SK-N-SH treated with all-trans-retinoic acid at 6 μM for 48 hours (cell line): ENCODE measurements at regions not wholly inside any gene's neighbourhood (a gene's known extent, or its start where the extent isn't known, plus 50 kb on each side); places are given as distances from the start of the nearest gene placed in this dataset.
"Not testable (repeated sequence)": the region's sequence is repeated elsewhere in the genome, so short reads cannot be mapped to it uniquely, and the experiment has no call there.

Experiments
- ARNTL ChIP-seq: fragments of 450-650 bp; formaldehyde crosslinking; IDR thresholded peaks from 2 replicates; pipeline ENCODE4 v1.5.0; 2020; ENCODE audit warnings: low read depth, mild to moderate bottlenecking, moderate library complexity, borderline replicate concordance
- ZNF8 ChIP-seq: fragments of 450-650 bp; formaldehyde crosslinking; IDR thresholded peaks from 2 replicates; pipeline ENCODE4 v1.5.0; 2020; ENCODE audit warnings: mild to moderate bottlenecking, moderate library complexity
- TF ChIP-seq, protein P1 (sequence below): fragments of 250-450 bp; sonication (Bioruptor Pico); IDR thresholded peaks from 2 replicates; pipeline ENCODE4 v1.5.0; 2020; ENCODE audit warnings: mild to moderate bottlenecking, moderate library complexity
- TF ChIP-seq, protein P2 (sequence below): fragments of 250-450 bp; sonication (Bioruptor Pico); IDR thresholded peaks from 2 replicates; pipeline ENCODE4 v1.8.0; 2020; ENCODE audit warnings: mild to moderate bottlenecking, moderate library complexity, borderline replicate concordance
- TF ChIP-seq, protein P3 (sequence below): fragments of 250-450 bp; sonication (Bioruptor Pico); IDR thresholded peaks from 2 replicates; pipeline ENCODE4 v1.5.1; 2021; ENCODE audit warnings: mild to moderate bottlenecking, moderate library complexity

DNA sequence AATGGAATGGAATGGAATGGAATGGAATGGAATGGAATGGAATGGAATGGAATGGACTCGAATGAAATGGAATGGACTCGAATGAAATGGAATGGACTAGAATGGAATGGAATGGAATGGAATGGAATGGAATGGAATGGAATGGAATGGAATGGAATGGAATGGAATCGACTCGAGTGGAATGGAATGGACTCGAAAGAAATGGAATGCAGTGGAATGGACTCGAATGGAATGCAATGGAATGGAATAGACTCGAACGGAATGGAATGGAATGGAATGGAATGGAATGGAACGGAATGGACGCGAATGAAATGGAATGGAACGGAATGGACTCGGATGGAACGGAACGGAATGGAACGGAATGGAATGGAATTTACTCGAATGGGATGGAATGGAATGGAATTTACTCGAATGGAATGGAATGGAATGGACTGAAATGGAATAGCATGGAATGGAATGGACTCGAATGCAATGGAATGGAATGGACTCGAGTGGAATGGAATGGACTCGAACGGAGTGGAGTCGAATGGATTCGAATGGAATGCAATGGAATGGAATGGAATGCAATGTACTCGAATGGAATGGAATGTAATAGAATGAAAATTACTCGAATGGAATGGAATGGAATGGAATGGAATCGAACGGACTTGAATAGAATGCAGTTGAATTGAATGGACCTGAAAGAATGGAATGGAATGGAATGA lies 100.1 kb upstream of the FBXO28 start:
- not testable (repeated sequence) for TF ChIP-seq ARNTL, ZNF8 (CRISPR knock-in tag)
- TF ChIP-seq, protein P1, sequence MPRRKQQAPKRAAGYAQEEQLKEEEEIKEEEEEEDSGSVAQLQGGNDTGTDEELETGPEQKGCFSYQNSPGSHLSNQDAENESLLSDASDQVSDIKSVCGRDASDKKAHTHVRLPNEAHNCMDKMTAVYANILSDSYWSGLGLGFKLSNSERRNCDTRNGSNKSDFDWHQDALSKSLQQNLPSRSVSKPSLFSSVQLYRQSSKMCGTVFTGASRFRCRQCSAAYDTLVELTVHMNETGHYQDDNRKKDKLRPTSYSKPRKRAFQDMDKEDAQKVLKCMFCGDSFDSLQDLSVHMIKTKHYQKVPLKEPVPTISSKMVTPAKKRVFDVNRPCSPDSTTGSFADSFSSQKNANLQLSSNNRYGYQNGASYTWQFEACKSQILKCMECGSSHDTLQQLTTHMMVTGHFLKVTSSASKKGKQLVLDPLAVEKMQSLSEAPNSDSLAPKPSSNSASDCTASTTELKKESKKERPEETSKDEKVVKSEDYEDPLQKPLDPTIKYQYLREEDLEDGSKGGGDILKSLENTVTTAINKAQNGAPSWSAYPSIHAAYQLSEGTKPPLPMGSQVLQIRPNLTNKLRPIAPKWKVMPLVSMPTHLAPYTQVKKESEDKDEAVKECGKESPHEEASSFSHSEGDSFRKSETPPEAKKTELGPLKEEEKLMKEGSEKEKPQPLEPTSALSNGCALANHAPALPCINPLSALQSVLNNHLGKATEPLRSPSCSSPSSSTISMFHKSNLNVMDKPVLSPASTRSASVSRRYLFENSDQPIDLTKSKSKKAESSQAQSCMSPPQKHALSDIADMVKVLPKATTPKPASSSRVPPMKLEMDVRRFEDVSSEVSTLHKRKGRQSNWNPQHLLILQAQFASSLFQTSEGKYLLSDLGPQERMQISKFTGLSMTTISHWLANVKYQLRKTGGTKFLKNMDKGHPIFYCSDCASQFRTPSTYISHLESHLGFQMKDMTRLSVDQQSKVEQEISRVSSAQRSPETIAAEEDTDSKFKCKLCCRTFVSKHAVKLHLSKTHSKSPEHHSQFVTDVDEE (CRISPR knock-in tag), result not testable (repeated sequence)
- TF ChIP-seq, protein P2, sequence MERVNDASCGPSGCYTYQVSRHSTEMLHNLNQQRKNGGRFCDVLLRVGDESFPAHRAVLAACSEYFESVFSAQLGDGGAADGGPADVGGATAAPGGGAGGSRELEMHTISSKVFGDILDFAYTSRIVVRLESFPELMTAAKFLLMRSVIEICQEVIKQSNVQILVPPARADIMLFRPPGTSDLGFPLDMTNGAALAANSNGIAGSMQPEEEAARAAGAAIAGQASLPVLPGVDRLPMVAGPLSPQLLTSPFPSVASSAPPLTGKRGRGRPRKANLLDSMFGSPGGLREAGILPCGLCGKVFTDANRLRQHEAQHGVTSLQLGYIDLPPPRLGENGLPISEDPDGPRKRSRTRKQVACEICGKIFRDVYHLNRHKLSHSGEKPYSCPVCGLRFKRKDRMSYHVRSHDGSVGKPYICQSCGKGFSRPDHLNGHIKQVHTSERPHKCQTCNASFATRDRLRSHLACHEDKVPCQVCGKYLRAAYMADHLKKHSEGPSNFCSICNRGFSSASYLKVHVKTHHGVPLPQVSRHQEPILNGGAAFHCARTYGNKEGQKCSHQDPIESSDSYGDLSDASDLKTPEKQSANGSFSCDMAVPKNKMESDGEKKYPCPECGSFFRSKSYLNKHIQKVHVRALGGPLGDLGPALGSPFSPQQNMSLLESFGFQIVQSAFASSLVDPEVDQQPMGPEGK, result not testable (repeated sequence)
- TF ChIP-seq, protein P3, sequence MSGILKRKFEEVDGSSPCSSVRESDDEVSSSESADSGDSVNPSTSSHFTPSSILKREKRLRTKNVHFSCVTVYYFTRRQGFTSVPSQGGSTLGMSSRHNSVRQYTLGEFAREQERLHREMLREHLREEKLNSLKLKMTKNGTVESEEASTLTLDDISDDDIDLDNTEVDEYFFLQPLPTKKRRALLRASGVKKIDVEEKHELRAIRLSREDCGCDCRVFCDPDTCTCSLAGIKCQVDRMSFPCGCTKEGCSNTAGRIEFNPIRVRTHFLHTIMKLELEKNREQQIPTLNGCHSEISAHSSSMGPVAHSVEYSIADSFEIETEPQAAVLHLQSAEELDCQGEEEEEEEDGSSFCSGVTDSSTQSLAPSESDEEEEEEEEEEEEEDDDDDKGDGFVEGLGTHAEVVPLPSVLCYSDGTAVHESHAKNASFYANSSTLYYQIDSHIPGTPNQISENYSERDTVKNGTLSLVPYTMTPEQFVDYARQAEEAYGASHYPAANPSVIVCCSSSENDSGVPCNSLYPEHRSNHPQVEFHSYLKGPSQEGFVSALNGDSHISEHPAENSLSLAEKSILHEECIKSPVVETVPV (CRISPR knock-in tag), result not testable (repeated sequence)
